ENCODE measurements at regions not wholly inside any gene's neighbourhood (a gene's known extent, or its start where the extent isn't known, plus 50 kb on each side); places are given as distances from the start of the nearest gene placed in this dataset.

- TF ChIP-seq CTCF (IDR thresholded peaks at IDR 0.05) (no peak), POLR2A (IDR thresholded peaks at IDR 0.05) (no peak)
Observed at GRCh38 chr11:80702264-80702663, 1261.4 kb upstream of the TENM4 start.
